Thymus (tissue), 11 donors: ENCODE measurements at regions not wholly inside any gene's neighbourhood (a gene's known extent, or its start where the extent isn't known, plus 50 kb on each side); places are given as distances from the start of the nearest gene placed in this dataset.

Experiments used
- DNase-seq, 9 donors: peaks; one replicate each; pipeline ENCODE4 v3.0.0-alpha.2; 2013; ENCODE audit warnings: low spot score in 9 of 9, low read depth in 6 of 9, missing footprints in 1 of 9
- H3K27ac ChIP-seq, 2 donors: one replicate each; pipeline ENCODE4 v1.5.1; 2013; ENCODE audit warnings: control low read depth in 1 of 2, low read depth in 1 of 2, low read length in 1 of 2, mild to moderate bottlenecking in 1 of 2, moderate library complexity in 1 of 2
- H3K27me3 ChIP-seq, 2 donors: one replicate each; pipeline ENCODE4 v1.5.1; 2013; ENCODE audit warnings: low read length in 1 of 2; ENCODE audit not compliant: control insufficient read depth in 2 of 2, insufficient read depth in 1 of 2
- H3K36me3 ChIP-seq, 2 donors: one replicate each; pipeline ENCODE4 v1.5.1; 2013; ENCODE audit warnings: low read length in 1 of 2, mild to moderate bottlenecking in 1 of 2, moderate library complexity in 1 of 2; ENCODE audit not compliant: control insufficient read depth in 2 of 2, insufficient read depth in 2 of 2
- H3K4me1 ChIP-seq, 2 donors: one replicate each; pipeline ENCODE4 v1.5.1; 2013; ENCODE audit warnings: low read length in 2 of 2; ENCODE audit not compliant: control insufficient read depth in 2 of 2, insufficient read depth in 2 of 2
- H3K4me3 ChIP-seq, 2 donors: one replicate each; pipeline ENCODE4 v1.5.1; 2013; ENCODE audit warnings: low read length in 2 of 2, control low read depth in 1 of 2, mild to moderate bottlenecking in 1 of 2
- H3K9me3 ChIP-seq, 2 donors: one replicate each; pipeline ENCODE4 v1.5.1; 2013; ENCODE audit warnings: low read length in 1 of 2, mild to moderate bottlenecking in 1 of 2; ENCODE audit not compliant: control insufficient read depth in 2 of 2, insufficient read depth in 1 of 2
- WGBS: extraction: QIAGEN DNeasy Blood & Tissue Kit; methylation state at CpG from one replicate; pipeline ENCODE4 v1.1.7; 2013; 5-methylcytosine and 5-hydroxymethylcytosine counted together
- donor health status: healthy.

DNA sequence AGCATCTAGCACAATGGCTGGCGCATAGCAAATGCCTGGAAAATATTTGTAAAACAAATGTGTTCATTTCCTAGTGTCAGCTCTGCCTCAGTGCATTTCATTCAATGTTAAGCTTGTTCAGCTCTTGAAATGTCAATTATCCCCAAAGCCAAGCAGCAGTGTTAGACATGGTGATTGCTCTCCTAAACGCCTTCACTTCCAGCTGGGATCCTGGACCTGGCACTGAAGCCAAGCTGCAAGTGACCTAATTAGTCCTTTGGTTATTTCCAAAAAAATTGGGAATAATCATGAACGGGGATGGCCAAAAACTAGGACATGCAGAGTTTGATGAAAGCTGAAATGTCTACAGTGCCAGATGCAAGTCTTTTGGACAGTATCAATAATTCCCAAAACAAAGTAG is 54.9 kb upstream of the MDGA2 start:
- 91% methylated on average over 3 of the region's 3 CpGs for WGBS
- Histone ChIP-seq H3K27ac (no peak overlapping the region), H3K27me3 (no peaks in the 10 kb centered on the region), H3K36me3 (no peaks in the 10 kb centered on the region), H3K4me1 (no peaks in the 10 kb centered on the region), H3K4me3 (no peak overlapping the region), H3K9me3 (no peaks in the 10 kb centered on the region)
- no peak for DNase-seq
